BE2C (cell line): ENCODE measurements at regions not wholly inside any gene's neighbourhood (a gene's known extent, or its start where the extent isn't known, plus 50 kb on each side); places are given as distances from the start of the nearest gene placed in this dataset.

Experiments used
- DNase-seq: peaks from one replicate; pipeline ENCODE4 v3.0.0-alpha.2; 2020
- H3K27me3 ChIP-seq: fragments of 250-450 bp; sonication (Bioruptor Pico); 2 replicates; pipeline ENCODE4 v1.5.1; 2020; ENCODE audit warnings: mild to moderate bottlenecking
- H3K36me3 ChIP-seq: fragments of 250-450 bp; sonication (Bioruptor Pico); 2 replicates; pipeline ENCODE4 v1.5.1; 2020; ENCODE audit warnings: mild to moderate bottlenecking
- H3K4me1 ChIP-seq: fragments of 250-450 bp; sonication (Bioruptor Pico); 2 replicates; pipeline ENCODE4 v1.5.1; 2020
- H3K4me3 ChIP-seq: 2 replicates; pipeline ENCODE4 v1.5.1; 2011; ENCODE audit warnings: low read depth, low read length
- H3K9me3 ChIP-seq: fragments of 250-450 bp; sonication (Bioruptor Pico); 2 replicates; pipeline ENCODE4 v1.5.1; 2020
- TF ChIP-seq, protein P1 (sequence below): IDR thresholded peaks from 2 replicates; pipeline ENCODE4 v1.5.1; 2012; ENCODE audit warnings: mild to moderate bottlenecking, low read depth, low read length

DNA sequence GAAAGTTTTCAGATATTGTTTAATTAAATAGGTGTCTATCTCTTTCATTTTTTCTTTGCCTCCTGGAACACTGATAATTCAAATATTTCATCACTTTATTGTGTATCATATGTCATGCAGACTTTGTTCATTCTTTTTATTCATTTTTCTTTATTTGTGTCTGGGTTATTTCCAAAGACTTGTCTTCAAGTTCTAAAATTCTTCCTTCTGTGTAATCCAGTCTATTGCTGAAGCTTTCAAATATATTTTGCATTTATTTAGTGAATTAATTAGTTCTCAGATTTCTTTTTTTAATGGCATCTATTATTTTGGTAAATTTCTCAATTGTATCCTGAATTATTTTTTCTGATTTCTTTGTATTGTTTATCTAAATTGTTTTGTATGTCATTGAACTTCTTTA, 70.1 kb downstream of the ZNF330 start:
- TF ChIP-seq, protein P1, sequence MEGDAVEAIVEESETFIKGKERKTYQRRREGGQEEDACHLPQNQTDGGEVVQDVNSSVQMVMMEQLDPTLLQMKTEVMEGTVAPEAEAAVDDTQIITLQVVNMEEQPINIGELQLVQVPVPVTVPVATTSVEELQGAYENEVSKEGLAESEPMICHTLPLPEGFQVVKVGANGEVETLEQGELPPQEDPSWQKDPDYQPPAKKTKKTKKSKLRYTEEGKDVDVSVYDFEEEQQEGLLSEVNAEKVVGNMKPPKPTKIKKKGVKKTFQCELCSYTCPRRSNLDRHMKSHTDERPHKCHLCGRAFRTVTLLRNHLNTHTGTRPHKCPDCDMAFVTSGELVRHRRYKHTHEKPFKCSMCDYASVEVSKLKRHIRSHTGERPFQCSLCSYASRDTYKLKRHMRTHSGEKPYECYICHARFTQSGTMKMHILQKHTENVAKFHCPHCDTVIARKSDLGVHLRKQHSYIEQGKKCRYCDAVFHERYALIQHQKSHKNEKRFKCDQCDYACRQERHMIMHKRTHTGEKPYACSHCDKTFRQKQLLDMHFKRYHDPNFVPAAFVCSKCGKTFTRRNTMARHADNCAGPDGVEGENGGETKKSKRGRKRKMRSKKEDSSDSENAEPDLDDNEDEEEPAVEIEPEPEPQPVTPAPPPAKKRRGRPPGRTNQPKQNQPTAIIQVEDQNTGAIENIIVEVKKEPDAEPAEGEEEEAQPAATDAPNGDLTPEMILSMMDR = no peak

GRCh38 chr4:141294306-141294705, 73.6 kb downstream of the ZNF330 start:
- H3K9me3 ChIP-seq = no peaks in the 10 kb centered on the region
- H3K4me1 ChIP-seq = no peaks in the 10 kb centered on the region
- no peak overlapping the region for H3K4me3 ChIP-seq
- TF ChIP-seq, protein P1 = no peak
- no peak for DNase-seq
- H3K36me3 ChIP-seq = no peaks in the 10 kb centered on the region
- no peaks in the 10 kb centered on the region for H3K27me3 ChIP-seq

More for the DNA sequence above, 70.1 kb downstream of the ZNF330 start:
- Histone ChIP-seq H3K36me3 (no peaks in the 10 kb centered on the region), H3K4me3 (no peak overlapping the region), H3K4me1 (no peaks in the 10 kb centered on the region), H3K27me3 (no peaks in the 10 kb centered on the region), H3K9me3 (no peaks in the 10 kb centered on the region)
- DNase-seq = no peak

GRCh38 chr4:141301216-141301615, 80.5 kb downstream of the ZNF330 start:
- Histone ChIP-seq H3K9me3 (no peaks in the 10 kb centered on the region), H3K4me3 (no peak overlapping the region), H3K4me1 (no peaks in the 10 kb centered on the region), H3K36me3 (no peaks in the 10 kb centered on the region), H3K27me3 (no peaks in the 10 kb centered on the region)
- TF ChIP-seq, protein P1 = no peak
- DNase-seq = no peak

- TF ChIP-seq, protein P1 = no peak
- Histone ChIP-seq H3K36me3 (no peaks in the 10 kb centered on the region), H3K4me1 (no peaks in the 10 kb centered on the region), H3K9me3 (no peaks in the 10 kb centered on the region), H3K27me3 (no peaks in the 10 kb centered on the region), H3K4me3 (no peak overlapping the region)
- DNase-seq = no peak
Observed at GRCh38 chr4:141302924-141303323, 82.2 kb downstream of the ZNF330 start.

DNA sequence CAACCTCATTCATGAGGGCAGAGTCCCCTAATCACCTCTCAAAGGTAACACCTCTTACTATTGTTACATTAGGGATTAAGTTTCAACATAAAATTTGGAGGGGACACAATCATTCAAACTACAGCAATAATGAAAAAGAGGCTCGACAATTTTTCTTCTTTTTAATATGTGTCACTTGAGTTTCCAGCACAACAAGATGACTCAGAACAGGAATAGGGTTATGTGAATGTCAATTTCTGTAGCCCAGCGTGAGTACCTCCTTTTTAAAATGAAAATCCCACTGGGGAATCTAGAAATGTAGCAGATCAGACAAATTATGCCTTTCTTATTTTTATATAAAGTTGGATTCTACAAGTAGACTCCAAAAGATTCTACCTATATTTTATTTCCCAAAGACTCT, 83.7 kb downstream of the ZNF330 start:
- H3K36me3 ChIP-seq = no peaks in the 10 kb centered on the region
- H3K4me3 ChIP-seq = no peak overlapping the region
- H3K9me3 ChIP-seq = no peaks in the 10 kb centered on the region
- no peak for DNase-seq
- no peaks in the 10 kb centered on the region for H3K4me1 ChIP-seq
- TF ChIP-seq, protein P1 = no peak
- no peaks in the 10 kb centered on the region for H3K27me3 ChIP-seq

DNA sequence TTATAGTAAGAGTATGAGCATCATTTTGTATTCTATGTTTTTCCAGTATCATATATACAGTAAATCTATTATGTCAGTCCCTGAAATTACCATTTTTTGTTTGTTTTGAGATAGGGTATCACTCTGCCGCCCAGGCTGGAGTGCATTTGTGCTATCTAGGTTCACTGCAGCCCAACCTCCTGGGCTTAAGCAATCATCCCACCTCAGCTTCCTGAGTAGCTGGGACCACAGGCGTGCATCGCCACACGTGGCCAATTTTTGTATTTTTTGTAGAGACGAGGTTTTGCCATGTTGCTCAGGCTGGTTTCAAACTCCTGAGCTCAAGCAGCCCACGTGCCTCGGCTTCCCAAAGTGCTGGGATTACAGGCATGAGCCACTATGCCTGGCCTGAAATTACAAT, 85.6 kb downstream of the ZNF330 start:
- DNase-seq = no peak
- Histone ChIP-seq H3K36me3 (no peaks in the 10 kb centered on the region), H3K9me3 (no peaks in the 10 kb centered on the region), H3K27me3 (no peaks in the 10 kb centered on the region), H3K4me1 (no peaks in the 10 kb centered on the region), H3K4me3 (no peak overlapping the region)
- TF ChIP-seq, protein P1 = no peak
